Dendritic cell treated with granulocyte-macrophage colony-stimulating factor and Interleukin-4, amounts not matched to agents 40 ng/mL and 50 ng/mL, for 4 days (primary cell): ENCODE measurements at regions not wholly inside any gene's neighbourhood (a gene's known extent, or its start where the extent isn't known, plus 50 kb on each side); places are given as distances from the start of the nearest gene placed in this dataset.
"Not testable (repeated sequence)": the region's sequence is repeated elsewhere in the genome, so short reads cannot be mapped to it uniquely, and the experiment has no call there.

Source experiments
- H3K27ac Mint-ChIP-seq: one replicate; pipeline ENCODE4 v1.8.0; 2022; ENCODE audit warnings: mild to moderate bottlenecking, mixed read lengths
- H3K27me3 Mint-ChIP-seq: one replicate; pipeline ENCODE4 v1.8.0; 2022; ENCODE audit warnings: mild to moderate bottlenecking, mixed read lengths
- H3K36me3 Mint-ChIP-seq: one replicate; pipeline ENCODE4 v1.8.0; 2022; ENCODE audit warnings: low read depth, mixed read lengths
- H3K4me1 Mint-ChIP-seq: one replicate; pipeline ENCODE4 v1.8.0; 2022; ENCODE audit warnings: low read depth, mixed read lengths
- H3K4me3 Mint-ChIP-seq: one replicate; pipeline ENCODE4 v1.8.0; 2022; ENCODE audit warnings: mild to moderate bottlenecking, moderate library complexity, mixed read lengths
- H3K9me3 Mint-ChIP-seq: one replicate; pipeline ENCODE4 v1.8.0; 2022; ENCODE audit warnings: mixed read lengths
- intact Hi-C: fragments of 100-400 bp; cut with micrococcal nuclease; formaldehyde crosslinking; loops from one replicate; pipeline ENCODE4 v1.15.0; 2022

GRCh38 chr1:121052081-121052660, 132.0 kb downstream of the FAM72B start:
- H3K36me3 Mint-ChIP-seq, intact Hi-C loops, H3K9me3 Mint-ChIP-seq, H3K27ac Mint-ChIP-seq: not testable (repeated sequence)
- peaks cover 18% of the 10 kb centered on the region for H3K27me3 Mint-ChIP-seq
- H3K4me3 Mint-ChIP-seq: peak overlapping the region; percentile 42
- H3K4me1 Mint-ChIP-seq: peaks cover 11% of the 10 kb centered on the region

DNA sequence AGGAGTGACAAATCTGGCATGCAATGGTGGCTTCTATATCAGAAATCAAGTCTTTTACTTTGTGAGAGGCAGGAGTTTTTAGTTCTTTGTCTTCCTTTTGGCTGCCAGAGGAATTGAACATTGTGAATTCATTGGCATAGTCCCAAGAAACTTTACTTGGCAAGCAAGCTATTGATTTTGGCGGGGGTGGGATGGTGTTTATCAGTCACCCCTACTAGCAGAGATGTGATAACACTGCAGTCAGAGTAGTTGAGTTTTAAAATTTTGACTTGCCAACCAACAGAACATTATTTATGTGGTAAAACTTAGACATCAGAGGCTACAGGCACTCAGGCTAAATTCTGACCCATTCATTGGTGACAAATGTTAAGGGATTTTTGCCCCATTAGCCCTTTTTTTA, 129.2 kb downstream of the FAM72B start:
- Mint-ChIP-seq H3K4me1 (peaks cover 20% of the 10 kb centered on the region), H3K27me3 (peaks cover 18% of the 10 kb centered on the region)
- H3K4me3 Mint-ChIP-seq, H3K36me3 Mint-ChIP-seq, H3K9me3 Mint-ChIP-seq, intact Hi-C loops, H3K27ac Mint-ChIP-seq: not testable (repeated sequence)

GRCh38 chr1:121066925-121067324, 117.2 kb downstream of the FAM72B start:
- H3K4me1 Mint-ChIP-seq, H3K27ac Mint-ChIP-seq, intact Hi-C loops, H3K4me3 Mint-ChIP-seq, H3K27me3 Mint-ChIP-seq, H3K9me3 Mint-ChIP-seq, H3K36me3 Mint-ChIP-seq: not testable (repeated sequence)

DNA sequence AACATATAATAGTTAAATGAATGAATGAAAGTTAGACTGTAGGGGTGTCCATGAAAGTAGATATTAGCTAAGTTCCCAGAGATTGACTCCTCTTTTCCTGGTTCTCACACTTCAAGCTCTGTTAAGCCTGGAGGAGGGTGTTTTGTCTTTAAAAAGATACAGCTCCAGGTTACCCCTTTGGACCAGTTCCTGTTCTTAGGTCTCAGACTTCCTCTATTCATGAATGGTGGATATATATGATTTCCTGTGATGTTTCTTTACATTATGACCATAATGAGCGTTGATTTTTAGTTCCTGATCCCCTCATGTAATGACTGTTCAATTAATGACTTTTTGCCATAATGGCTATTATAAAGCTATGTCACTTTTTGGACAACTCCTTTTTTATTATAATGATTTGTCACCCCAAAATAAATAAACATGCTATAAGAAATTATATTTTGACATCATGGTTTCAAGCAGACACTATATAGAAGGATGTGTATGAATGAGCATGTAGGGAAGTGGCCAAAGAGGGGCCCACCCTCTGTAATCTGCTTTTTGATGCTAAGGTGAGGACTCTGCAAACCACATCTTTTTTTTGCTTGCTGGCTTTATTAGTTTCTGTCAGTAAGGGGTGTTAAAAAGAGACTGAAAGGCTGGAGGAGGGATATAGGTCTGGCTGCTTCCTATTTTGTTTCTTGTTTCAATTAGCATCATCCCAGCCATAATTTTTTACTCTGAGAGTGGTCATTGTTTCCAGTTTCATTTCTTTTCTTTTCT, 115.2 kb downstream of the FAM72B start:
- H3K4me3 Mint-ChIP-seq, H3K4me1 Mint-ChIP-seq, intact Hi-C loops, H3K27ac Mint-ChIP-seq, H3K36me3 Mint-ChIP-seq, H3K9me3 Mint-ChIP-seq, H3K27me3 Mint-ChIP-seq: not testable (repeated sequence)

GRCh38 chr1:121073852-121074251, 110.3 kb downstream of the FAM72B start:
- H3K36me3 Mint-ChIP-seq, H3K9me3 Mint-ChIP-seq, H3K27ac Mint-ChIP-seq, H3K4me1 Mint-ChIP-seq, H3K4me3 Mint-ChIP-seq, H3K27me3 Mint-ChIP-seq, intact Hi-C loops: not testable (repeated sequence)

DNA sequence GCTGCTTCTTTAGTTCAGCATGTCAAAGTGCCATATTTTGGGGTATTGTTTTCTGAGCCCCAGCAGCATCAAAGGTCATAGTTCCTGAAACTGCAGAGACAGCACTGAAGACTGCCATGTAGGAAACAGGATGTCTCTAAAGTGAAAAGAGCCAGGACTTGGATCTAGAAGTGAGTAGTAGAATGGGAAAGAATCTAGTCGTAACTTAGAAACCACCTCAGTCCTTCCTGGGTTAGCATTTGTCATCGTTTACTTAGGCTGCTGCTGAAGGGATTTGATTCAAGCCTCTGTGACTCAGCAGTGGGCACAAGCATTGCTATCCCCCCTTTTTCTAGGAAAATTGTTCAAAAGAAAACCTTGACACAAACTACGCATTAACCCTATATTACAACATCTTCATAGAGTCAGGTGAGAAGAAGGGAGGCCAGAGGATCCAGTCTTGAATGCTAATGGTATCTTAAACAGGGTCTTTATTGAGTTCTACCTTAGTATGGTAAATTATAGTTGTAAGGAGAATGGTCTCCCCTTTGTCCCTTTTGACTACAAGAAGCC, 108.8 kb downstream of the FAM72B start:
- H3K27ac Mint-ChIP-seq, H3K9me3 Mint-ChIP-seq, H3K4me3 Mint-ChIP-seq, H3K4me1 Mint-ChIP-seq, H3K27me3 Mint-ChIP-seq, H3K36me3 Mint-ChIP-seq, intact Hi-C loops: not testable (repeated sequence)

DNA sequence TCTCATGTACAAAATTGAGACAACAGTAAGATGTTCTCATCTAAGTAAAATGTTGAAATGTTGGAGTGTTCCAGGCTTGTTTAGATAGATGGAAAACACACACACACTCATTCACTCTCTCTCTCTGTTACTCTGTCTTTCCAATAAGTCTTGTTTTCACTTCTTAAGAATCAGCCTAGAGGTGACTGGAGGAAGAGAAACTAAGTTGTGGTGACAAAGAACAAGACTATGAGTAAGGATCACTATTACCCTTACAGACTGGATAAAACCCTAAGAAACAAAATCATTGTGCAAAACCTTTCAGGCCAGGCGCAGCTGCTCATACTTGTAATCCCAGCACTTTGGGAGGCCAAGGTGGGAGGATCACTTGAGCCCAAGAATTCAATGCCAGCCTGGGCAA, 107.5 kb downstream of the FAM72B start:
- intact Hi-C loops: not testable (repeated sequence)
- H3K27ac Mint-ChIP-seq: peak overlapping the region; percentile 72

GRCh38 chr1:121079655-121080054, 104.5 kb downstream of the FAM72B start:
- Mint-ChIP-seq H3K27ac (peak overlapping the region; percentile 68), H3K4me1 (peaks cover 13% of the 10 kb centered on the region)
- H3K9me3 Mint-ChIP-seq, intact Hi-C loops, H3K27me3 Mint-ChIP-seq, H3K4me3 Mint-ChIP-seq, H3K36me3 Mint-ChIP-seq: not testable (repeated sequence)

More for the DNA sequence above, 107.5 kb downstream of the FAM72B start:
- not testable (repeated sequence) for H3K9me3 Mint-ChIP-seq, H3K27me3 Mint-ChIP-seq, H3K4me3 Mint-ChIP-seq, H3K36me3 Mint-ChIP-seq
- peaks cover 12% of the 10 kb centered on the region for H3K4me1 Mint-ChIP-seq

- intact Hi-C loops, H3K36me3 Mint-ChIP-seq, H3K9me3 Mint-ChIP-seq, H3K27me3 Mint-ChIP-seq: not testable (repeated sequence)
- Mint-ChIP-seq H3K27ac (peak overlapping the region; percentile 68), H3K4me1 (peaks cover 13% of the 10 kb centered on the region), H3K4me3 (peak overlapping the region; percentile 17)
Observed at GRCh38 chr1:121080197-121080903, 103.8 kb downstream of the FAM72B start.

GRCh38 chr1:121080904-121081264, 103.3 kb downstream of the FAM72B start:
- intact Hi-C loops, H3K36me3 Mint-ChIP-seq, H3K27me3 Mint-ChIP-seq, H3K4me3 Mint-ChIP-seq, H3K9me3 Mint-ChIP-seq: not testable (repeated sequence)
- Mint-ChIP-seq H3K4me1 (peaks cover 13% of the 10 kb centered on the region), H3K27ac (peak overlapping the region; percentile 68)

GRCh38 chr1:121081625-121082199, 102.4 kb downstream of the FAM72B start:
- H3K27me3 Mint-ChIP-seq, H3K4me3 Mint-ChIP-seq, H3K4me1 Mint-ChIP-seq, H3K27ac Mint-ChIP-seq, H3K36me3 Mint-ChIP-seq, H3K9me3 Mint-ChIP-seq, intact Hi-C loops: not testable (repeated sequence)

DNA sequence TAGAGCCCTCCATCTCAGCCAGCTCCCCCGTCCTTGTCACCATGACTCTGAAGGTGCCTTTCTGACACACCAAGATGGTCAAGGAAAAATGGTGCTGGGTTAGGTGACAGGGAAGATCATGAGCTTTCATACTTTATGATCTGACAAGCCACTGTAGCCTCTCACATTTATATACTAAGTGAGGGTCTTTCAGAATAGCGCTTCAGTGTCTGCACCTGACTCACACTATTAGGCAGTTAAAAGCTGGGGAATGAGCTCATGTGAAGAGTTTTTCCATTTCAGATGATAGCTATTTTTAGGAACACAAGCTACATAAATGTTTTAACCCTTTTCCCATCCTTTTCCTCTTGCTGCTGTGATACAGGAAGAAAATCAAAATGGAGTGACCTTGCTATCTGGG, 101.1 kb downstream of the FAM72B start:
- H3K27ac Mint-ChIP-seq, H3K36me3 Mint-ChIP-seq, H3K27me3 Mint-ChIP-seq, H3K4me1 Mint-ChIP-seq, intact Hi-C loops, H3K9me3 Mint-ChIP-seq, H3K4me3 Mint-ChIP-seq: not testable (repeated sequence)

DNA sequence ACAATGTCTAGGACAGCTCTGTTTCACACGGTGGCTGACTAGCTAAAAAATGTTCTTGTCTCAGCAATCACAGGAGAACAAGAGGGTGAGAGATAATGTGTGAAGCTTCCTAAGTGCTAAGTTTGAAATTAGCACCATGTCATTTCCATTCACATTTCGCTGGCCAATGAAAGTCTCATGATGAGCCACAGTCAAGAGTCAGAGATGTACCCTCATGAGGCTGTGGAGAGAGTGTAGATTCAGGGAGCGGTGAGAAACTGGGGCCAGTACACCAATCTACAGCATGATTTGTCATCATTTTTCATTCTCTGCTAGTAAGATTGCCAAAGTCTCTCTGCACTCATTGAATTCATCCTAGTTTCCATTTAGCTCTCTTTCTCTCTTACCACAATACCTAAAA, 97.9 kb downstream of the FAM72B start:
- intact Hi-C loops, H3K4me3 Mint-ChIP-seq, H3K36me3 Mint-ChIP-seq, H3K27ac Mint-ChIP-seq, H3K4me1 Mint-ChIP-seq, H3K9me3 Mint-ChIP-seq, H3K27me3 Mint-ChIP-seq: not testable (repeated sequence)

DNA sequence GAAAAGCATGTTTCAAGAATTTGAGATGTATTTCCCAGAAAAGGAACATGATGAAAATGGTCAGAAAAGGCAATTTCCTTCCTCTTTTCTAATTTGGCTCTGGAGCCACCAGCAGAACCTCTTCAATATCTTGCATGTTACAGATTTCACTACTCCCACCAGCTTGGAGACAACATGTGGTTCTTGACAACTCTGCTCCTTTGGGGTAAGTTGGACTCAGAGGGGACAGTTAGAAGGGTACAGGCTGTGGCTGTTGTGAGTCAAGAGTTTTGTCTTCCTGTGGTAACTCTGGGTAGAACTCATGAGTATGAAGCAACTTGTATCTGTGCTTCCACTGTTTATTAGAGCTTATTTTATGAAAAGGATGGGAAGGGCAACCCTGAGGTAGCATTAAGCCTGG, 96.9 kb downstream of the FAM72B start:
- H3K4me1 Mint-ChIP-seq, intact Hi-C loops, H3K27ac Mint-ChIP-seq, H3K27me3 Mint-ChIP-seq, H3K4me3 Mint-ChIP-seq, H3K9me3 Mint-ChIP-seq, H3K36me3 Mint-ChIP-seq: not testable (repeated sequence)
